Limb (tissue), 2 donors: ENCODE measurements at regions not wholly inside any gene's neighbourhood (a gene's known extent, or its start where the extent isn't known, plus 50 kb on each side); places are given as distances from the start of the nearest gene placed in this dataset.

Experiments used
- DNase-seq, 2 donors: peaks; one replicate each; pipeline ENCODE4 v3.0.0-alpha.2; 2016; ENCODE audit errors: extremely low spot score in 2 of 2

DNA sequence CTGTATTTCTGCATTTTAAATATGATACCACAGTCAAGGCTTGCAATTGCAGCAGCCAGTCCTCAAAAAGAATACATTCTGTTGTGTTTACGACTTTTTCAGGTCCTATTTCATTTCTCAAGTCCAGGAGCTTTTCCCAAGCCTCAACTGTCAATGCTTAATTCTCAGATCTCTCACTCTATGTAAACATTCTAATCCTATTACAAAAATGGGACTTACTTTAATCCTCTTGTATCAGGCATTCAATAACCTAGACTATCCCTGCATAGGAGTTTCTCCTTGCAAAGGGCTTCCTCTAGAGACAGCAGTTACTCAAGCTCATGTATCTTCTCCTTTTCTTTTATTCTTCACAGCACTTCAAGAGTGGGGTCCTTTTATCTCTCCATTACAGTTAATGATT, 1293.0 kb downstream of the GRIK2 start:
- DNase-seq = no peak

- DNase-seq = no peak
These were observed 1286.9 kb downstream of the GRIK2 start for GRCh38 chr6:102680413-102680812.

GRCh38 chr6:102679865-102680264, 1286.4 kb downstream of the GRIK2 start:
- no peak for DNase-seq

GRCh38 chr6:102677225-102677624, 1283.7 kb downstream of the GRIK2 start:
- no peak for DNase-seq

- DNase-seq = no peak
These were observed 1277.2 kb downstream of the GRIK2 start for GRCh38 chr6:102670735-102671134.

GRCh38 chr6:102662851-102663250, 1269.3 kb downstream of the GRIK2 start:
- DNase-seq = no peak

- no peak for DNase-seq
These were observed 1266.8 kb downstream of the GRIK2 start for GRCh38 chr6:102660303-102660702.

GRCh38 chr6:102655823-102656222, 1262.3 kb downstream of the GRIK2 start:
- DNase-seq = no peak

DNA sequence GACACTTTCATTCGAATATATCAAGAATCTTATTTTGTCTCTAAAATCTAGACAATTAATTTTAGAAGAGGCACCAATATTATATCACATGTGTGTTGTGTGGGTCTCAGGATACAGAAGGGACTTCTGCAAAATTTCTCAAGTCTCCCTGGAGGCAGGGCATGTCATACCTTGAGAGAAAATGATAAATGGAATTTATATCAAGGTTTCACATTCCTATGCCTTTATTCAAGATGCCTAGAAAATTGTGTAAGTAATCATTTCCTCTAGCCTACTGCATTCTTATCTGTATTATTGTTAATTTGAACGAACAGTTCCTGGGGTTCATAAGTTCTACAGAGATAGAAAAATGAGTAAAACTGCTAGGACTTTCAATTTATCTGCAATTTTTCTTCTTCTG, 1247.9 kb downstream of the GRIK2 start:
- DNase-seq = no peak

- DNase-seq = no peak
These were observed 1238.4 kb downstream of the GRIK2 start for GRCh38 chr6:102631921-102632320.

DNA sequence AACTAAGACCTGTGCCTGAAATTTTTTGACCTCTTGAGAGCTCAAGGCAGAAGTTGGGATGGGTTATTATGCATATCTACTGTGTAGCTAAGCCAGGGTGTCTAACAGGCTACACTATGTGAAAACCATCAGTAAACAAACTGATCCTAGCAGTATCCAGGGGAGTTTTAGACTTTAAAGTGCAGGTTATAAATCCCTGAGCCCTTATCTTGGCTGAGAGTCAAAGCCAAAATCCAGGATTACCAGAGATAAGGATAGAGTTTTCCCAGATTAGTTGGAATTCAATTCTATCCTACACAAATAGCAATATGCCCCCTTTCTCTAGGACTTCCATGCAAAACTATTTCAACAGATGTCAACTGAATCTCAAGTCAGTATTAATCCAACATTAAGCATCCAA, 1229.7 kb downstream of the GRIK2 start:
- DNase-seq = no peak

DNA sequence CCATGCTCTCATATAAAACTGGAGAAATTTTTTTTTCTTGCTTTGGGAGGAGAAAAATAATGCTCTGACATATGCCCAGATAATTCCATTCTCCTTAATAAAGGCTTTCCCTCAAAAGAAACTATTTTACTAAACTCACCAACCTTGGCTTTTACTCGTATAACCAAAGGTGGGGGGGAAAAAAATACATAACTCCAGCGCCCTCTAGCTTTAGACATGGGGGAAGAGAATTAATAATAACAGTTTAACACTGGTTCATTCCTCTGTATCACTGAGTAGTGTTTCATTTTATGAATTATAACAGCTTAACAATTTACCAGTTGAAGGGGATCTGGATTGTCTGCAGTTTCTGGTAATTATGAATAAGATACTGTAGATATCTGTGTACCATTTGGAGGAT, 1226.1 kb downstream of the GRIK2 start:
- peak in 1 of 2 donors; percentile 5 for DNase-seq

DNA sequence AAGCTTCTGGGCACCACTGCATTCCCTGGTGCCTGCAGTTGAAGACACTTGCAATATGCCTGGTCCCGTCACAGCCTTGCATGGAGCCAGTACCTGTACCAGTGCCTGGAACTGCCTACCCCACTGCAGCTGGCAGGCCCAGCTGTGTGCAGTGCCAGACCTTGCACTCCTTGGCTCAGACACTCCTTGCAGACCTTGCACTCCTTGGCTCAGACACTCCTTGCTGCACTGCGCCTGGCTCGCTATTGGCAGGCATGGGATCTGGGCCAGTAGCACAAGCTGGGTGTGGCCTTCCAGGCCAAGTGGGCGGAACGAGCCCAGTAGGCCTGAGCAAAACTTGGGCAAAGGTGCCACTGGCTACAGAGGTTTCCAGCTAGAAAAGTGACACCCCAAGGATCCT, 1189.1 kb downstream of the GRIK2 start:
- no peak for DNase-seq

DNA sequence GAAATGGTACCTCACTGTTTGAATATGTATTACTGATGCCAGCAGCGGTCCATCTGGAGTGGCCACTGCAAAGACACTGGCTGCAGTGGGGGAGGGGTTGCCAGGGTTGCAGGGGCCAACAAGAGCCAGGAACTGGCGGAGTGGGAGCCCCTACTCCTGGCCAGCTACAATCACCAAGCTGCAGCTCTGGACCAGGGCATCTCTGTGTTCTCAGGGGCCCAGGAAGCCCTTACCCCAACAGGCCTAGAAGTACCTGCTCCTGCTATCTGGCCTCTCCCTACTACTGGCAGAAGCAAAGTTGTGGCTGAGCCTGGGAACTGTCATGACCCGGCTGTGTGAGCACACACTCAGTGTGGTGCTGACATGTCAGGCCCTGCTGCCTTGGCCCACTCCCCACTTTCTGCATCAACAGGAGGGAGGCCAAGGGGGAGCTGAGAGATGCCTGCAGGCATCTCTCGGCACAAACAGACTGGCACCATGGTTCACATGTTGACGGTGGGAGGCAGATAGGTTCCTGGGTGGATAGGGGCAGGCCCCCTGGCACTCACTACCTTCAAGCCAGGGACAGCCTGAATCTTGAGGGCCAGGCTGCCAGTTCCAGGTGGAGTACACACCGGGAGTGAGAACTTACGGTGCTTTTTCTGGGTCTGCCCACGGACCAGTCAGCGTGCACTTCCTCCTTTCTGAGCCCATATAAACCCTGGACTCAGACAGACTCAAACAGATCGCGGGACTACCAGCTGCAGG, 1188.0 kb downstream of the GRIK2 start:
- DNase-seq = no peak

DNA sequence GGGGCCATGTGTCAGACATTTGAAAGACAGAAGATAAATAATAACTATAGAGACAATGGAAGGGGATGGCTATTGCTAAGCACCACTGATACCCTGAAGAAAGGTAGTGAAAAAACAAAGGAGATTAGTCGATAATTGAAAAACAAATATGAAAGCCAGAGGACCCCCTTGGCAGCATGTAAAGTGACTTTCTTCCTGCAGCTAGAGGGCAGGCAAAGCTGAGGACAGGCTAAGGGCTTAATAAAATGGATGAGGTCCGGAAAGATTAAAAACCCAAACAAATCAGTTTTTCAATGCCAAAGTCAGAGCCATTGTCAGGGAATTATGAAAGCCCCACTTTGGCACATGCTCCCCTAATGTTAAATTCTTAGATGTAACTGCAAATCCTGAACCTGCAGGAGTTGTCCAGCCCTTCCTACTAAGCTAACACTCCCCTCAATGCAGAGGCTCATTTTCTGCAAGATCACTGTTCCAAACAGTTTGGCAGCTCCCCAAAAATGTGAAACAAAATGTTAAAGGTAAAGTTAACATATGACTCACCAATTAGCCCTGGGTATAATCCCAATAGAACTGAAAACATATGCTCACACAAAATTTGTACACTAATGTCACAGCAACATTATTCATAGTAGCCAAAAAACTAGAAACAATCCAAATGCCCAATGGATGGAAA, 1177.9 kb downstream of the GRIK2 start:
- DNase-seq = no peak

GRCh38 chr6:102562713-102563112, 1169.2 kb downstream of the GRIK2 start:
- DNase-seq = no peak

- DNase-seq = no peak
These were observed 1159.7 kb downstream of the GRIK2 start for GRCh38 chr6:102553214-102553613.

DNA sequence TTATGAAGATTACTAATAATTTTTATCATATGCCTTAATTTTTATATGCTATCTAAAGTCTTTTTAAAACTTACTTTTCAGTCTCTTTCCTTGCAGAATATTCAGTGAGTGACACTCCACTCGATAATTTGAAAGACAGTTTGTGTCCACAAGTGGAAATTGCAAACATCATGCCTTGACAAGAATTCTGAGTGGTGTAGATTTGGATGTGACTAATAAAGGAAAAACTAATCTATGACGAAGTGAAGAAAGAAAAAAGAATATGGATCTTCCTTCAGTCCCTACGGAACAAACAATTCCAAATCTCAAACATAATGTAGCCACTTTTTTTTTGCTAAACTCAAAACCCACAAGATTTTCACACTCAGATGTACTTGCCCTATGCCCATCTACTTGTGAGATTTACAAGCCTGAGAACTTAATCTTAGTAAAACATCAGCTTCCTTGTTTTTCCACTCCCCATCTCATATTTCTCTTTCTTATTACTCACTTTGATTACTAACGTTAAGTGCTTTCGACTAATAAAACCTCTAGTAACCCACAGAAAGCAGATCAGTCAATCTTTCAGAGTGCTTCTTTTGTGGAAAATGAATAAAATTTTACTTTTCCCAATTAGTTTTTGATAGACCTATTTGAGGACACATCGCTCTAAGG, 1155.8 kb downstream of the GRIK2 start:
- no peak for DNase-seq

DNA sequence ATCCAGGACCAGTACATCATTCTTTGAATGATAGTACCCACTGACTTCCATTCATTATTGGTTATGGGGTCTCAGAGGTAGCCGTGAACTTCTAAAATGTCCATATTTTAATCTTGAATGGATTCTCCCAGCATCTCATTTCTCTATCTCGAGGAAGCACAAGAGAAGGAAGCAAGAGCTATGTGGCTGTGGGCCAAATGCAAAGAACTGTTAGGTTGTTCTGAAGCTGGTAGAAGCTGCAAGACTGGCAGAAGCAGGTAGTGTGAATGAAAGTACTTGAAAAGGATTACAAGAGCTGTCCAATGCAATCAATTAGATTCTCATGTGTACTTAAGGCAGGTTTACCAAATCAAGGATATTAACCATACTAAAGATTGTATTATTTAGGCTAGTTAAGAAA, 1131.8 kb downstream of the GRIK2 start:
- DNase-seq = no peak

GRCh38 chr6:102520966-102521365, 1127.5 kb downstream of the GRIK2 start:
- DNase-seq = no peak

DNA sequence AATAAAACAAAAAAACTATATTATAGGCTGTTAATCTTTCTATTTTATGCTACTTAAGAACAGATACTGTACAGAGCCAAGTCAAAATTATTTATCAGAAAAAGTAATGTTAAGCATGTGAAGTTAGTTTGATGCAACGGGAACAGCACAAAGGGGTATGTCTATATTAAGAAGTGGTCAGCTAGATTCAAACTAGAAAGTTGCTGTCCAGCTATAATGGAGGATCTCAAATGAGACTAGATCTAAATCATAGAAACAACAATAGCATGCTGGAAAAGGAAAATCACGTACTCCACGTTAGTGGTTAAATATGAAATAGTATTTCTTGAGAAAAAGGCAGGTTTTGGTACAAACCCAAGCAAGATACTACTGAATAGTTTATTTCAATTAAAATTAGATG, 1124.0 kb downstream of the GRIK2 start:
- no peak for DNase-seq

GRCh38 chr6:102501615-102502014, 1108.1 kb downstream of the GRIK2 start:
- DNase-seq = no peak

DNA sequence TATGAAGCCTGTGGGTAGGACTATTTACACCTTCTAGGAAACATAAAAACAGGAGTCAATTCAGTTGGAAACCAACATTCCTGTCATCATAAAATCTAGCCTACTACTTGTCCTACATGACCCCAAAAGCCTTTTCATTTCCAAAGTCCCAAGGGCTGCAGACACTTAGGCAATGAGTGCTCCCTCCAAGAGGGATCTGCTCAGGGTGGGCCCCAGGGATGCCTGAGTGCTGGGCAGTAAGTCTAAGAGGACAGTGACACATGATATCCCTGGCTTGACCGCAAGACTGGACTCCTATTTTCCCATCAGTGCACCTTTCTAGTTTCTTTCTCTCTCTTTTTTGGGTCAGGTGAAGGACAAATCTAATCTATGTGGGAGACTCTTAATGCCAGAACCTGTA, 1101.3 kb downstream of the GRIK2 start:
- DNase-seq = no peak
